Uterus (tissue), 3 donors: ENCODE measurements at regions not wholly inside any gene's neighbourhood (a gene's known extent, or its start where the extent isn't known, plus 50 kb on each side); places are given as distances from the start of the nearest gene placed in this dataset.

ENCODE experiments used
- DNase-seq, 2 donors: peaks; one replicate each; pipeline ENCODE4 v3.0.0-alpha.2; 2019 to 2020
- H3K27ac ChIP-seq, 2 donors: fragments of 200-600 bp; sonication (generic); 1 replicate in 1 of 2; 2 replicates in 1 of 2; pipeline ENCODE4 v1.5.1; 2016 to 2018
- H3K27me3 ChIP-seq, 2 donors: fragments of 200-600 bp; sonication (generic); one replicate each; pipeline ENCODE4 v1.5.1; 2018 to 2019; ENCODE audit warnings: control low read depth in 1 of 2
- H3K36me3 ChIP-seq, 2 donors: fragments of 200-600 bp; sonication (generic); one replicate each; pipeline ENCODE4 v1.5.1; 2019; ENCODE audit warnings: control low read depth in 1 of 2
- H3K4me1 ChIP-seq, 2 donors: fragments of 200-600 bp; sonication (generic); one replicate each; pipeline ENCODE4 v1.5.1; 2018 to 2019; ENCODE audit warnings: control low read depth in 1 of 2
- H3K4me3 ChIP-seq, 2 donors: fragments of 200-600 bp; sonication (generic); 1 replicate in 1 of 2; 2 replicates in 1 of 2; pipeline ENCODE4 v1.5.1; 2018 to 2019; ENCODE audit warnings: mild to moderate bottlenecking in 1 of 2
- H3K9me3 ChIP-seq, 2 donors: fragments of 200-600 bp; sonication (generic); one replicate each; pipeline ENCODE4 v1.5.1; 2019; ENCODE audit warnings: control low read depth in 1 of 2
- POLR2A ChIP-seq, 2 donors: fragments of 450-650 bp; IDR thresholded peaks; one replicate each; pipeline ENCODE4 v1.6.1; 2016; ENCODE audit warnings: antibody characterized with exemption in 2 of 2, mild to moderate bottlenecking in 1 of 2, moderate library complexity in 1 of 2
- intact Hi-C: fragments of 100-400 bp; cut with DNase I; formaldehyde crosslinking; loops from one replicate; pipeline ENCODE4 v1.15.1; 2023; ENCODE audit warnings: low total_unique reads
- TF ChIP-seq, protein P1 (sequence below), 4 experiments: fragments of 200-600 bp in 2 of 4; fragments of 450-650 bp in 2 of 4; sonication (generic) in 2 of 4; IDR thresholded peaks; one replicate each; pipeline ENCODE4 v1.5.1; 2016 to 2019; ENCODE audit warnings: antibody characterized with exemption in 4 of 4, mild to moderate bottlenecking in 2 of 4, moderate library complexity in 1 of 4
- donor health status: DM: yes; HTN: yes; CAD: no.

DNA sequence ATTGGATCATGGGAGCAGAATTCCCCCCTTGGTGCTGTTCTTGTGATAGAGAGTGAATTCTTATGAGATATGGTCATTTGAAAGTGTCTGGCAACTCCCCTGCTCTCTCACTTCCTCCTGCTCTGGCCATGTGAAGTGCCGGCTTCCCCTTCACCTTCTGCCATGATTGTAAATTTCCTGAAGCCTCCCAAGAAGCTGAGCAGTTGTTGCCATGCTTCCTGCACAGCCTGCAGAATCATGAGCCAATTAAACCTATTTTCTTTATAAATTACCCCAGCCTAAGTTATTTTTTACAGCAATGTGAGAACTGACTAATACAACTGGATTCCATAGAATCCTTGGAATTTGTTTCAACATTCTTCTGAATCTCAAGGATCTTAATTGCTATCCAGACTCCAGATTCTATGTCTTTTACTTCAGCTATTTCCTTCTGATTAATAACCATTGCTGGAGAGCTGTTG, 328.1 kb downstream of the SLITRK5 start:
- Histone ChIP-seq H3K27me3 (no peaks in the 10 kb centered on the region), H3K9me3 (no peaks in the 10 kb centered on the region), H3K4me3 (no peak overlapping the region), H3K4me1 (no peaks in the 10 kb centered on the region), H3K36me3 (no peaks in the 10 kb centered on the region), H3K27ac (no peak overlapping the region)
- DNase-seq, result no peak
- no peak for TF ChIP-seq POLR2A (IDR thresholded peaks at IDR 0.05)
- TF ChIP-seq, protein P1, sequence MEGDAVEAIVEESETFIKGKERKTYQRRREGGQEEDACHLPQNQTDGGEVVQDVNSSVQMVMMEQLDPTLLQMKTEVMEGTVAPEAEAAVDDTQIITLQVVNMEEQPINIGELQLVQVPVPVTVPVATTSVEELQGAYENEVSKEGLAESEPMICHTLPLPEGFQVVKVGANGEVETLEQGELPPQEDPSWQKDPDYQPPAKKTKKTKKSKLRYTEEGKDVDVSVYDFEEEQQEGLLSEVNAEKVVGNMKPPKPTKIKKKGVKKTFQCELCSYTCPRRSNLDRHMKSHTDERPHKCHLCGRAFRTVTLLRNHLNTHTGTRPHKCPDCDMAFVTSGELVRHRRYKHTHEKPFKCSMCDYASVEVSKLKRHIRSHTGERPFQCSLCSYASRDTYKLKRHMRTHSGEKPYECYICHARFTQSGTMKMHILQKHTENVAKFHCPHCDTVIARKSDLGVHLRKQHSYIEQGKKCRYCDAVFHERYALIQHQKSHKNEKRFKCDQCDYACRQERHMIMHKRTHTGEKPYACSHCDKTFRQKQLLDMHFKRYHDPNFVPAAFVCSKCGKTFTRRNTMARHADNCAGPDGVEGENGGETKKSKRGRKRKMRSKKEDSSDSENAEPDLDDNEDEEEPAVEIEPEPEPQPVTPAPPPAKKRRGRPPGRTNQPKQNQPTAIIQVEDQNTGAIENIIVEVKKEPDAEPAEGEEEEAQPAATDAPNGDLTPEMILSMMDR (IDR thresholded peaks at IDR 0.05), result no peak
- intact Hi-C loops, result no loop called here

DNA sequence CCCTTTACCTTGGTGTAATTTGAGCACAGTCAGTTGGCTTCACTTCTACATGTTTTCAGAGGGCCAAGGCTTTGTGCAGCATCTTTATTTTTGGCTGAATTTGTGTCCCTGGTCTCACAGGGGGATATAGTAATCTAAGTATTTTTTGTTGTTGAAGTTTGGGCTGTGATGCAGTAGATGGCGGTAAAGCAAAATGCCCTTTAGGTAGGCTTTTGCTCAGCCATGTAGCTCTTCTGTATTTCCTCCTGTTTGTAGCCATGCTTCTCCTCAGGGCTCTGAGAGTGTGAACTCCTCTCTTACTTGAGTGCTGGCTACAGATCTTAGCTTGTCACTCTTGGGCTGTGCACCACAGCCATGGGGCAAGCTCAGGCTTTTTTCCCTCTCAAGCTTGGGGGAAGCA, 328.6 kb downstream of the SLITRK5 start:
- intact Hi-C loops, result no loop called here
- H3K27ac ChIP-seq, result no peak overlapping the region
- no peaks in the 10 kb centered on the region for H3K4me1 ChIP-seq
- H3K36me3 ChIP-seq, result no peaks in the 10 kb centered on the region
- H3K4me3 ChIP-seq, result no peak overlapping the region
- H3K9me3 ChIP-seq, result no peaks in the 10 kb centered on the region
- DNase-seq, result no peak
- TF ChIP-seq POLR2A (IDR thresholded peaks at IDR 0.05), result no peak
- TF ChIP-seq, protein P1 (IDR thresholded peaks at IDR 0.05), result no peak
- no peaks in the 10 kb centered on the region for H3K27me3 ChIP-seq

DNA sequence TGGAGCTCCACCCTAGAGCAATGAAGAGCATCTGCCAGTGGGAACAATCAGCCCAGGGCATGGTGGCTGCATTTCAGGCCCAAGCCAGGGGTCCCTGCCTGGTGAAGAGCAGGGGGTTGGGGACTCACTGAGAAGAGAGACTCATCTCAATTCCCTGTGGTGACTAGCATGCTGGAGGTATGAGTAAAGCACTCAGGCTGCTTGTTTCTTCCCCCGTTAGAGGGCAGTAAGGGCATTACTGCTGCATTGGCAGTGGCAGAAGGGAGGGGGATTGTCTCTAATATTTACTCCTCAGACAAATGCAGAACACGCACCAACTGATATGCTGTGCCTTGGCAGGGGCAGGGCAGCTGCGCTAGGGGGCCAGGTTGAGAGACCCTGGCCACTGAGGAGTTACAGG, 329.1 kb downstream of the SLITRK5 start:
- TF ChIP-seq POLR2A (IDR thresholded peaks at IDR 0.05), result no peak
- TF ChIP-seq, protein P1 (IDR thresholded peaks at IDR 0.05), result no peak
- intact Hi-C loops, result no loop called here
- Histone ChIP-seq H3K27me3 (no peaks in the 10 kb centered on the region), H3K4me1 (no peaks in the 10 kb centered on the region), H3K36me3 (no peaks in the 10 kb centered on the region), H3K9me3 (no peaks in the 10 kb centered on the region), H3K4me3 (no peak overlapping the region), H3K27ac (no peak overlapping the region)
- no peak for DNase-seq

DNA sequence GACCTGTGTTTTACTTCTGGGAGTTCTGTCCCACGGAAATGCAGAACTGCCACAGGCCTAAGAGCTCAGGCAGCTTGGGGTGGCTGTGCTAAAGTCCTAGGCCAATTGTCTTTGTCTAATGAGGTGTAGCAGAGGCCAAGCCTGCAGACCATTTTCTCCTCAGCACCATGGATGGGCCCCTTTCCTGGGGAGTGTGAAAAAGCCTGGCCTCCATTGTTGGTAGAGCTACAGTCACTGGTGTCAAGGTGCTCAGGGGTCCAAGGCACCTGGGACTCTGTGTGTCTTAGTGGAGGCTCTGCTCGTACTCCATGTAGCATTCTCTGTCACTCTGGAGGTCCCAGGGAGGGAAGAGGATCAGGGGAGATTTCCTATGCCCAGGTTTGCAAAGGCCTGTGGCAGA, 329.6 kb downstream of the SLITRK5 start:
- Histone ChIP-seq H3K4me1 (no peaks in the 10 kb centered on the region), H3K9me3 (no peaks in the 10 kb centered on the region), H3K4me3 (no peak overlapping the region), H3K36me3 (no peaks in the 10 kb centered on the region), H3K27ac (no peak overlapping the region), H3K27me3 (no peaks in the 10 kb centered on the region)
- TF ChIP-seq POLR2A (IDR thresholded peaks at IDR 0.05), result no peak
- TF ChIP-seq, protein P1 (IDR thresholded peaks at IDR 0.05), result no peak
- no peak for DNase-seq
- intact Hi-C loops, result no loop called here

DNA sequence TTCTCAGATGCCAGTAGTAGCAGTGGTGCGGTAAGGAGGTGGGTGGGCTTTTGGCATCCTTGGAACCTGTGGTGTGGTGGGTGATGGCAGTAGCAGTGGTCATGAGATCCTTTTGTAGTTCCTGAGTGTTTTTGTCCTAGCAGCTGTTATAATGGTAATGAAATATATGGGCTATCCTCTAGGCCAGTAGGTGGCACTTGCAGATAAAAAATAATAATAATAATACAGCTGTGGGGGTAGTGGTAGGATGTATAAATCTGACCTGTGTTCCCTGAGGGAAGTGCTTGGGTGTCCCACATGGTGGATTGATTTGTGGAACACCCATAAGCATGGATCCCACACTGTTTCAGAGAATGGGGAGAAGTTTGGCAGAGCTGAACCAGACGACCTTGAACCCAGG, 334.0 kb downstream of the SLITRK5 start:
- Histone ChIP-seq H3K4me1 (no peaks in the 10 kb centered on the region), H3K27ac (no peak overlapping the region), H3K9me3 (no peaks in the 10 kb centered on the region), H3K36me3 (no peaks in the 10 kb centered on the region), H3K4me3 (no peak overlapping the region), H3K27me3 (no peaks in the 10 kb centered on the region)
- TF ChIP-seq POLR2A (IDR thresholded peaks at IDR 0.05), result no peak
- TF ChIP-seq, protein P1 (IDR thresholded peaks at IDR 0.05), result no peak
- DNase-seq, result no peak
- intact Hi-C loops, result no loop called here
